ENCODE measurements at regions not wholly inside any gene's neighbourhood (a gene's known extent, or its start where the extent isn't known, plus 50 kb on each side); places are given as distances from the start of the nearest gene placed in this dataset.

DNA sequence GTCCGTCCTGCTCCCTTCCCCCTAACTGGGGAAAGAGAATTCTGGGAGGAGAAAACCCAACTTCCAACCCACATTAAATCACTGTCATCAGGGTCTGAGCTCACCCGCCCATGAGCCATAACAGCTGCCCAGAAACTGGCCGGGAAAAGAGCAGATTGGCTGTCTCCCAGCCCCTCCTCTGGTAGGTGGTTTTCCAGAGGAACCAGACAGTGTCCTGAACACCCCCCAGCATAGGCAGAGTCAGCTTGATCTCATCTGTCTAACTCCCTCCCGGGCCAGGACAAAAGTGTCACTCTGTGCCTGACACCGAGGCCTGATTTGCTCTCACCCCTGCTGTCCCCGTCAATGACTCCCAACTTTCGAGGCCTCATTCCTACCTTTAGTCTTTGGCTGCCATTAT, 197.0 kb downstream of the AXIN2 start:
- DNase-seq (ENCODE audit: low read depth): no peak

DNA sequence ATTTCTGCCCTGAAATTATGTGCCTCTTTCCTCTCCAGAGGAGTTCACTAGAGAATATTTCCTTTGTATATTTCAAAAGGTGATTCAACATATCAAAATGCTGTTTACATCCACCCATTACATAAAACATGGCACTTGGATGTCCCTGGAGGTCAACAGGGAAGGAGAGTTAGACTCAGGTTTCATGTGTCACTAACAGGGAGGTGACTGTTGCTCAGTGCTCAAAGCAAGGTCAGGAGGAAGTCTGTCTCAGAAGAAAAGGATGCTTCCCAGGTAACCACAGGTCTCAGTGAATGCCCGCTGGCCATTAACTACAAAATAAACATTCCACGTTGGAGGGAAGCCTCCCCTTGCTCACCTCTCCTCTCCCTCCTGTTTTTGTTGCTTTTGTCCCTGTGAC, 198.6 kb downstream of the AXIN2 start:
- no peak for DNase-seq (ENCODE audit: low read depth)

DNA sequence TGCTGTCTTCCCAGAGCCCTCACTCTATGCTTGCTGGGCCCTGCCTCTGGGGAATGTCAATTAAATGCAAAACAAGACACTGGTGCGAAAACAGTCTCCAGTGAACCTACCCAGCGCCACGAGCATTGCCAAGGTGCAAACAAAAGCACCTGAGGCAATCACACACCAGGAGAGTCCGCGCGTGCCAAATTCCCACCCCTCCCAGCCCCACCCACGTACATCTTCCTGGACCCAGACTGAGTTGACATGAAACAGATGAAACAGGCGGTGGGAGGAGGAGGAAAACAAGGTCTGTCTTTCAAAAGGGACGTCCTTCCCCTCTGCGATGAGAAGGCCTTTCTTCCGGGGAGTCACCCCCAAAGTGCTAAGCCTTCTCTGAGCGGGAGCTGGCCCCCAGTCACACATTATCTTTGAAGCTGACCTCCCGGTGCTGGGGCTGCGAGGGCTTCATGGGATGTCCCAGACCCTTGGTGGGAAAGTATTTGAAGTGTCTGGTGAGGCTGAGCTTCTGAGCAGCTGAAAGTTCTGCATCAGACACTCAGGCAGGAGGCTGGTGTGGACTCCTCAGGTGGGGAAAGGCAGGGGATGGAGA, 200.4 kb downstream of the AXIN2 start:
- DNase-seq (ENCODE audit: low read depth): no peak

DNA sequence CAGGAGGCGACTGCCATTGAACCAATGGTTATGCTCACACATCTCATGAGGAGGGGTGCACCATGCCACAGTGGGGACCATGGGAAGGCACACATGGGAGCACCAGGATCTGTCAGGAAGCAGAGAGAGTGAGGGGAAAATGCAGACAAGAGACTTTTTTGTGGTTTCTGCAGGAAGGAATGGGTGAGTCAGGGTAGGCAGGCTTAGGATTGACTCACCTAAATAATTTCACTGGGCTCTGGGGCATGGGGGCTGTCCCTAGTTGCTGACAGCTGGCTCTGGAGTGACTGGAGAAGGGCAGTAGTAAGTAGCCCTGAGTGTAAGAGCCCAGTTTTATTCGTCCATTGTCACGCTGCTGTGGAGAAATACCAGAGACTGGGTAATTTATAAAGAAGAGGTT, 202.4 kb downstream of the AXIN2 start:
- DNase-seq (ENCODE audit: low read depth): peak; percentile 27

DNA sequence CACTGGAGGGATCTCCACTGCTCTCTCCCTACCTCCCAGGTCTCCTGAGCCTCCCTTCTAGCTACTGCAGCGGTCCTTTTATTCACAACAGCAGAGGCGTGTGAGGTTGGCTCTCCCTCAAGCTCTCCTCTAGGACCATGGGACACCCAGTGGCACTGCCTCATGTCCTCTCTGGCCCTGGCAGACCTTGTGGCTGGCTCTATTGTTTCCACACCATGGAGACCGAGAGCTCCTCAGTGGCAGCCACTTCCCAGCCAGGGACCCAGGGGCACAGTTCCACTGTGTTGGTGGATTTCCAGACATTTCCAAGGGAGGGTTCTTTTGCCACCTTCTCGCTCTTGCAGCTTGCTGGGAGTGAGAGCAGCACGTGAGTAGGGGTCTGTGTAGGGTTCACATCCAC, 204.9 kb downstream of the AXIN2 start:
- DNase-seq (ENCODE audit: low read depth): no peak

DNA sequence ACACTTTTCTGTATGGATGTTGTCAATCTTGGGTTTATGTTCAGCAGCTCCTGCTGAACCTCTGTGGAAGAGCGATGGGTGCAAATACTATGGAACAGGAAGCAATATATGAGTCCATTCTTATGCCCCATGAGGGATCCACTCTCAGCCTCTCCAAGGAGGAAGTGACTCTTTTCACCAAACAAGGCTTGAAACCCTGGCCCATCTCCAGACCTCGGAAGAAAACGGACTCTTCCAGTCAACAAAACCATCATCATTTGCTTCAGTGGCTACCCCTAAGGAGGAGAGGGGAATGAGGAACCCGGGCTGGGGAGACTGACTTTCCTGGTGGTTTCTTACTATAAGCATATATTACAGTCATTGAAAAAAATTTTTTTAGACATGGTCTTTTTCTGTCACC, 206.2 kb downstream of the AXIN2 start:
- DNase-seq (ENCODE audit: low read depth): no peak

DNA sequence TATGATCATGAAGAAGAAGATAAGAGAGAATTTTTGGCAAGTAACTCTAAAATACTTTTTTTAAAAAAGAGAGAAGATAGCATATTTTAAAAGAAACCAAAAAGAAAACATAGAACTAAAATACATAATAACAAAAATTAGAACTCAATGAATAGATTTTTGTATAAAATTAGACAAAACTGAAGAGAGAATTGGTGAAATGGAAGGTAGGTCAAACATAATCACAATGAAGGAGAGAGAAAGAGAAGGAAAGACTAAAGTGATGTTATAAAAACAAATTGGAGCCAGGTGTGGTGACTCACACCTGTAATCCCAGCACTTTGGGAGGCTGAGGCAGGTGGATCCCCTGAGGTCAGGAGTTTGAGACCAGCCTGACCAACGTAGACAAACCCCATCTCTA, 211.5 kb downstream of the AXIN2 start:
- DNase-seq (ENCODE audit: low read depth): no peak

DNA sequence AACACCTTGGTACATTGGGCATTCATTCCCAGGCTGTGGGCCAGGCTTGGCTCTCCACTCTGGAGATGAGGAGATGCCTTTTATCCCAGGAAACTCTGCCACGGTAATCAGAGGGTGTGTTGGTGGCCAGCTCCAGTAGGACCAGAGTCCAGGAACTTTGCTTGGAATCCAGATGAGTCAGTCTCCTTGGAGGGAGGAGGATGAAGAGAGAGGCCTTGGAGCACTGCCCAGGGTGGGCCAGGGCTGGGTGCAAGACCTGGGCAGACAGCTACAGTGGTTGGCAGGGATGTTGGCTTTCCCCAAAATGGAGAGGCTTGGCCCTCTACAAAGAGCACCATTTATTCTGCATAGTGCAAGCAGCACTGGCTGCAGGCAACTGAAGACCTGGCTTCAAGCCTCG, 209.0 kb downstream of the RGS9 start:
- no peak for DNase-seq (ENCODE audit: low read depth)

DNA sequence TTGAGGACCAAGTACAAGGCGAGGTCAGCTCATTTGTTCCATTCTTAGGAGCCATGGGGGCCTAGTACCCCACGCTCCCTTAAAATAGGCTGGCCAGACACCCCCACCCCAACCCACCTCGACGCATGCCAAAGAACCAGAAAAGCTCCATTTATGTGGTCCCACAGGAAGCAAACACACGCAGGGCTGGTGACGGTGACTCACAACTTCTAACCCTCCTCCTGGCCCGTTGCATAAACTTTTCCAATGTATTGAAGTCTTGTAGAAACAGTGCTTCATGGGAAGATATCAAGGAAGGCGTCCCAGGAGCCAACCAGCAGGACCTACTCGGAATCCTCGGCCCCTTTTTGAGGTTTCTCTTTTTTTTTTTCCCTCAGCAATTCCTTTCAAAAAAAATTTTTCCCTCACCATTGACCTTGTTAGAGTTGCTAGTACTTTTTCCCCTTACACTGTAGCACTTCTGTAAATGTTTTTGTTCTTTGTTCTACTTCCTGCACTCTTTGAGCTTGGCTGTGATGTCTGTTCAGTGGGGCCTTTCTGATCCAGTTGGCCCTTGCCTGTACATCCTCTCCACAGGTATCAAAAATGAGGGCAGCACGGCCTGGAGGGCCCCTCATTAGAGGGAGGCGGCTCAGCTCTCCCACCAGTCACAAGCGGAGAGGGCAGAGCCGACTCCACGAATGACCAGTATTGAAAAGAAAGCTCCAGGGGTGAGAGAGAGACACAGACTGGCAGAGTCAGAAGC, 208.3 kb downstream of the RGS9 start:
- no peak for DNase-seq (ENCODE audit: low read depth)

DNA sequence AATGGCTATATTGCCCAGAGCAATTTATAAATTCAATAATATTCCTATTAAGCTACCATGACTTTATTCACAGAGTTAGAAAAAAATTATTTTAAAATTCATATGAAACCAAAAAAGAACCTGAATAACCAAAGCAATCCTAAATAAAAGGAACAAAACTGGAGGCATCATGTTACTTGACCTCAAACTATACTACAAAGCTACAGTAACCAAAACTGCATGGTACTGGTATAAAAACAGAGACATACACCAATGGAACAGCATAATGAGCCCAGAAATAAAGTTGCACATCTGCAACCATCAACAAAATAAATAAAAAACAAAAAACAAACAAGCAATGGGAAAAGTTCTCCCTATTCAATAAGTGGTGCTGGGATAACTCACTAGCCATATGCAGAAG, 203.2 kb downstream of the RGS9 start:
- no peak for DNase-seq (ENCODE audit: low read depth)

DNA sequence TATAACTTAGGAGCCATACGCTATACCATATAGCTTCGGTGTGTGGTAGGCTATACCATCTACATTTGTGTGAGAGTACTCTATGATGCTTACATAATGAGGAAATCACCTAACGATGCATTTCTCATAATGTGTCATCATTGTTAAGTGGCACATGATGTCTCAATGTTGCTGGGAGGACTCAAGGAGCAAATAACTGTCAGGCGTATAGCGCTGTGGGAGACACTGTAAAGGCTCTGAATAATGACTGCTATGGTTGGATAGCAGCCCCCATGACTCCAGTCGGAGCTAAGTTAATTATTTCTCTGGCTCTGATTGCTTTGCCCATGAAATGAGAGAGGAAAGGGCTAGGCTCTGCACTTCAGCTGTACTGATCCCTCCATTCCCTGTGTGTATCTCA, 197.2 kb downstream of the RGS9 start:
- no peak for DNase-seq (ENCODE audit: low read depth)

DNA sequence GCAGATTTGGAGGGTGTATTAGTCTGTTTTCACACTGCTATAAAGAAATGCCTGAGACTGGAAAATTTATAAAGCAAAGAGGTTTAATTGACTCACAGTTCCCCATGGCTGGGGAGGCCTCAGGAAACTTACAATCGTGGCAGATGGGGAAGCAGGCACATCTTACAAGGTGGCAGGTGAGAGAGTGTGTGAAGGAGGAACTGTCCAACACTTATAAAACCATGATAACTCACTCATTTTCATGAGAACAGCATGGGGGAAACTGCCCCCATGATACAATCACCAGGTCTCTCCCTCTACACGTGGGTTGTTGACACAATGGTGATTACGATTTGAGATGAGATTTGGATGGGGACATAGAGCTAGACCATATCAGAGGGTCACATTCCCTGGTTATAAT, 195.6 kb downstream of the RGS9 start:
- no peak for DNase-seq (ENCODE audit: low read depth)

DNA sequence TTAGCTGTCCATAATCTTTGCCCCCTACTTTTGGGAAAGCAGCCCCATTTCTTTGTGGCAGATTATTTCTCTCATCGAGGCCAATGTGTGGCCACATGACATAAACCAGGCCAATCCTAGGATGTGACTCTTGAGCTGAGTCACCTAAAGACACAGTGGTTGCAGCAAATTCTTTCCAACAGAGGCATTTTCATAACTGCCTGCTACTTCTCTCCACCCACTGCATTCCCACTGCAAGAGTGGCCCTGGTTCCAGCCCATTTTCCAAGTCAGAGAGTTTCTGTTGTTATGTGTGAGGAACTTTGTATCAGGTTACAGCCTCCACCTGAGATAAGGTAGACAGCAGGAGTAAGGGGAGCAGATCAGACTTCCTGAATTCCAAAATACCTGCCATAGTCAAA, 195.2 kb downstream of the RGS9 start:
- no peak for DNase-seq (ENCODE audit: low read depth)

DNA sequence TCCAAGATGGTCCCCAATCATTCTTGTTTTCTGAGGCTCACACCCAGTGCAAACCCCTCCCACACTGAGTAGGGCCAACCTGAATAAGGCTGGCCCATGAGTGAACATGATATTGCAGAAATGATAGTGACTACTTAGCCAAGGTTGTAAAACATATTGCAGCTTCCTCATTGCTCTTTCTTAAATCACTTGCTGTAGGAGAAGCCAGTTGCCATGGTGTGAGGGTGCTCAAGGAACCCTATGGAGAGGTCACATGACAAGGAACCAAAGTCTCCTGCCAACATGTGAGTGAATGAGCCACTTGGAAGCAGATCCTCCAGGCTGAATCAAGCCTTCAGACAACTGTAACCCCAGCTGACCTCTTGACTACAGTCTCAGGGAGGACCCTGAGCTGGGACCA, 191.4 kb downstream of the RGS9 start:
- DNase-seq (ENCODE audit: low read depth): no peak

DNA sequence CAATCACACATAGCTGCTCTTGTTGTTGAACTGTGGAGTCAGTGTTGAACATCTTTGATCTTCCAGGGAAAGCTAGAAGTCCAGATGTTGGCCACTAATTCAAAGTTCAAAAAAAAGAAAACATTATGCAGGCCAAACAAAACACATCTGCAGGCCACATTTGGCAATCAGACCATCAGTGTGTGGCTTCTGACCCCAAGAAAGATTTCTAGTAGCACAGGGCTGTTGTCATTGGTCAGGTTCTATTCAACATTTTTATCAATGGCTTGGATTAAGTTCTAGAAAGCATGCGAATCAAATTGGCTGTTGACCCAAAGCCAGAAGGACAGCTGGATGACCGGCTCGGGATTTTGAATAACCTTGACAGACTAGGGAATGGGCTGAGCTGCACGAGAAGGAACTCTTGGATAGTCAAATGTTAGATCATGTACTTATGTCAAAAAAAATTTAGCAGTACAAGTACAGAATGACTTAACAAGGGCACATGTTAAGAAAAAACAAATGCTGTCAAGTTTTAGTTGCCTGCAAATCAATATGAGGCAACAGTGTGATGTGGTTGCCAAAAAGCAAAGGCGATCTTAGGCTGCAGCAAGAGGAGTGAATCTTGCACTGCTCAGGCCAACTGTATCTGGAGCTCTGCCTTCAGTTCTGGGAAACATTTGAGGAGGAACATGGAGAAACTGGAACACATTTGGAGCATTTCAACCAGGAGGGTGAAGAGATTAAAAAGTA, 187.6 kb downstream of the RGS9 start:
- DNase-seq (ENCODE audit: low read depth): no peak

DNA sequence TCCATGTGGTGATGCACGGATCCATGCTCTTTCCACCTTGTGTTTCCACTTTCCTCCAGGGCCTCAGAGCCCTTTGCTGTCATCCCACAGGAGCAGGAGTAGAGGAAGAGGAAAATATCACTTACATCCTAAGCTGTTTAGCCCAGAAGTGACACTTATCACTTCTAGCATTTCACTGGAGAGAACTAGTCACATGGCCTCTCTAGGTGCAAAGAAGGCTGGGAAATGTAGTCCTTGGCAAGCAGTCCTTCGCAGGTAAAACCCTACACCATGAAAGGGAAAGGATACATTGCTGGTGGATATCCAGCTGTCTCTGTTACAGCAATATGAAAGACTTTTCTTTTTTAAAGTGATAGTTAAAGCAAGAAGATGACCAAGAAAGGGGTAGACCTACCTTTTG, 185.9 kb downstream of the RGS9 start:
- DNase-seq (ENCODE audit: low read depth): no peak

DNA sequence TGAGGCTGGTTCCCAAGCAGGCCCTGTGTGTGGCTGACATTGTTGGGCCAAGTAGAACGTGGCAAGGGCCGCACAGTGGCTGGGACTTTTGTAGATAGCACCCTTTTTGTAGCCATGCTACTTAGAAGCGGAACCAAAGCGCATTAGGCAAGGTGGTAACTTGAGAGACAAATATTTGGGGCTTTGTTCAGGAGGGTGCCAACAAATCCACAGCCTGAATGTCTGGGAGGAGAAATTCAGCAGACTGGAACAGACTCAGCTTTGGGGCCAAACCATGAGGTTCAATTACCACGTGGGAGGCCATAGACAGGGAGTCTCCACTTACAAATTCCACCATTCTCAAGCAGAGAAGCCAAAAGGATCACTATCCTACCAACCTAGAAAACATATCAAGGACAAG, 183.7 kb downstream of the RGS9 start:
- DNase-seq (ENCODE audit: low read depth): no peak

DNA sequence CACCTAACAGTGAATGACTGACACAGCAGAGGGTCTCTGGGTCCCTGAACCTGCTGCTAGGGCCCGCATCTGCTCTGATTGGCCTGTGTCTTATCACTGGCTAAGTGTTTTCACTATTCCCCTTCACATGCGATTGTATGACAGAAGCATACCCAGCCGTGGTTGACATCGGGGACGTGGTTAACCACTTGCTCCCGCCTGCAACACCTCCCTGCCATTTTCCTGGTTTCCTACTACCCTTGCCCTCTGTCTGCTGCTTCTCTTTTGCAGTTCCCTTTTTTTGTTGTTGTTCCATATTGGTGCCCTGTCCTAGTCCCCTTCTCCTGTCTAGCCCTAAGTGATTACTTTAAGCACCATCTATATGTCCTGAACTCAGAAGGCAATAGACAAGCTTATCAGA, 177.0 kb downstream of the RGS9 start:
- DNase-seq (ENCODE audit: low read depth): no peak

DNA sequence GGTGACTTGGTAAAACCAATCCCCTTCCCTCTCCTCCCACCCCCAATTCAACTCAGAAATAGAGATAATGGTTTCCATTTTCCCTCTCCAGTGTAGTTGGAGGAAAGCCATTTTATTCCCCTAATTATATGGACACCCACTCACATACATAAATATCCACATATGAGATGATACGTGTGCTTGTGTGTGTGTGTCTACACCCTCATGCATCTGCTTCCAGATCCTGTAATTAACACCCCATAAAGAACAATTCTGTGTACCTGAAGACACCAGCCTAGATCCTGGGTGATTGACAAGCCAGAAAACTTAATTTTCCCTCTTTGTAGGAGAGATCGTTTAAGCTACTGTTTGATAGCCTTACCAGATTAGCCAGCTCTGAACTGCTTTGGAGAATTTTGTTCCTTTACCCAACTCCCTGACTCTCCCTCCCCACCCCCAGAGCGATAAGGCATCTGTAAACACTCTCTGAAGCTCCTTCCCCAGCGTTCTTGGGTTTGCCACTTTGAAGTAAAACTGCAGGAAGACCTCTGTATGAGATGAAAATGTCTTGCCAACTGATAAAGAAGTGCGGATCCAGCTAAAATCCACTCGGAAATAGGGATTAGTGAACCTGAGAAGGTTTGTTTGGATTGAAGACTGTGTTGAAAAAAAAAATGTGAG, 175.7 kb downstream of the RGS9 start:
- no peak for DNase-seq (ENCODE audit: low read depth)

DNA sequence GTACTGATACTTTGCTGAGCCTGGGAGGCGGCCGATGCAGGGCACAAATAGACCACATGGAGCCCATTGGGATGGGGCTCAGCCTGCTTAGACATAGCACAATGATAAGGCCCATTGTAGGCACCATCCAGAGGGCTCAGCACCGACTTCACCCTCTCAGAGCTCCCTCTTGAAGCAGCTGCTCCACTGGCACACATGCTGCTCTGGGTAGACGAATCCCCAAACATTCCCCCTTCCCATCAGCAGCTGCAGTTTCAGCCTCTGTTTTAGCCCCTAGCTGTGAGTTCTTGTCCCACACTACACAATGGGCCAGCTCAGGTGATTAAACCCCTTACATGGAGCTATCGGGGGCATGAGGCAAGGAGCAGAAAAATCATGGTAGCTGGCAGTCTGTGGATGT, 174.1 kb downstream of the RGS9 start:
- no peak for DNase-seq (ENCODE audit: low read depth)

DNA sequence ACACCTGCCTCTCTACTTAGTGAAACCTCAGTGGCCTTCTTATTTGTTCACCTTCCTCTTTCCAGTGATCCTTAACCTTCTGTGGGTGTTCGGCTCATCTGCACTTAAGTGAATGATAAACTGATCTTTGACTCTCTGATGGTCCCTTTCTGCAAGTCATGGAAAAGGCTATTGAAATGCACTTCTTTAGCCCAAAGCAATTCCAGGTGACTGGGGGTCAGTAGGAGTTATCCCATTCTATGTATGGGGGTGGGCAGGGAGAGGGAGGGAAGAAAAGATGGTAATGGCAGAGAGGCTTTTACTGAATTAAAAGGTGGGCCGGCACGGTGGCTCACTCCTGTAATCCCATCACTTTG, 170.8 kb downstream of the RGS9 start:
- DNase-seq (ENCODE audit: low read depth): no peak

DNA sequence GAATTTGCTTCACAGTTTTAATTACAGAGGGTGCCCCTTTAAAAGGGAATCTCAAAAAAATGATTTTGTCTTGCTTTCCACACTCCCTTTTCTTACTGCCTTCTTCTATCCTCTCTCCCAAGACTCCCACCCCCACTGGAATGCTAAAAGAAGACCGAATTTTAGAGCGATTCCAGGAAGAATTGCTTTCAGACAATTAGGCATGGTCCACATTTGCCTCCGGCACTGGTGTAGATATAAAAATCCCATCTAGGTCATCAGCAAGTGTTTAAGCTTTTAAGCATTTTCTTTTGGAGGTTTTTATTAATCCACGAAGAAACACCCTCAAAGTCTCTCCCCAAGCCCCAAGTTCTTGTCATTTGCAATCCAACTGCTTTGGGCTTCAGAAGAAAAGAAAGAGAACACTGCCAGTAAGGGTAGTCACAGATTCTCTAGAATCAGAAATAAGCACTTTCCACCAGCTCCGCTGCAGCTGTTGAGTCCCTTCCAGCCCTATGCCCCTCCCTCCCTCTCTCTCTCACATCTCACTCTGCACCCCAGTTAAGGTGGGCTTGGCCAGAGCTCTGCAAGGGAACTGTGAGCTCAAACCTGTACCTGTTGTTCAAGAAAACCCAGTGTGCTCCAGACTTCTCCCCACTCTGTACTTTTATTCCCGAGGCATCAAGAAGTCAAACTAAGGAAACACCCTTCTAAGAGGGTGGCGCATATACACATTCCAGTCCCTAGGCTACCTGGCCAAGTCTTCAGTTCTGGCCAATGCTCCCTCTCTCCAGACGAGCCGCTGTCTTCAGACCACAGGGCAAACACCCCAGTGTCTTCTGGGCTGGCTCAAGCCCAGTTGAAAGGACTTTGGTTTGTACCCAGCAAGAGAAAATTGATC, 170.2 kb downstream of the RGS9 start:
- DNase-seq (ENCODE audit: low read depth): no peak
